Mesodermal cell (in vitro differentiated cells): ENCODE measurements at regions not wholly inside any gene's neighbourhood (a gene's known extent, or its start where the extent isn't known, plus 50 kb on each side); places are given as distances from the start of the nearest gene placed in this dataset.
"Not testable (repeated sequence)": the region's sequence is repeated elsewhere in the genome, so short reads cannot be mapped to it uniquely, and the experiment has no call there.

Experiments
- H3K27ac ChIP-seq: 2 replicates; pipeline ENCODE4 v1.7.0; 2013; ENCODE audit warnings: mild to moderate bottlenecking, low read depth, low read length, moderate library complexity; ENCODE audit not compliant: severe bottlenecking
- H3K36me3 ChIP-seq: 2 replicates; pipeline ENCODE4 v1.7.1; 2013; ENCODE audit warnings: mild to moderate bottlenecking, low read length, moderate library complexity; ENCODE audit not compliant: control insufficient read depth, insufficient read depth
- H3K4me1 ChIP-seq: one replicate; pipeline ENCODE4 v1.7.1; 2013; ENCODE audit warnings: mild to moderate bottlenecking, low read length; ENCODE audit not compliant: insufficient read depth, control insufficient read depth, poor library complexity, severe bottlenecking
- H3K4me3 ChIP-seq: 2 replicates; pipeline ENCODE4 v1.7.0; 2013; ENCODE audit warnings: low read length, control low read depth, mild to moderate bottlenecking; ENCODE audit not compliant: insufficient read depth, poor library complexity, severe bottlenecking; ENCODE audit errors: extremely low read depth
- H3K9me3 ChIP-seq: 2 replicates; pipeline ENCODE4 v1.7.1; 2013; ENCODE audit warnings: mild to moderate bottlenecking, low read length, moderate library complexity; ENCODE audit not compliant: control insufficient read depth
- WGBS, 2 experiments: methylation state at CpG; one replicate each; pipeline ENCODE4 v1.1.5; 2013; ENCODE audit warnings: missing lambda C conversion rate in 2 of 2; ENCODE audit not compliant: insufficient coverage in 2 of 2; 5-methylcytosine and 5-hydroxymethylcytosine counted together

DNA sequence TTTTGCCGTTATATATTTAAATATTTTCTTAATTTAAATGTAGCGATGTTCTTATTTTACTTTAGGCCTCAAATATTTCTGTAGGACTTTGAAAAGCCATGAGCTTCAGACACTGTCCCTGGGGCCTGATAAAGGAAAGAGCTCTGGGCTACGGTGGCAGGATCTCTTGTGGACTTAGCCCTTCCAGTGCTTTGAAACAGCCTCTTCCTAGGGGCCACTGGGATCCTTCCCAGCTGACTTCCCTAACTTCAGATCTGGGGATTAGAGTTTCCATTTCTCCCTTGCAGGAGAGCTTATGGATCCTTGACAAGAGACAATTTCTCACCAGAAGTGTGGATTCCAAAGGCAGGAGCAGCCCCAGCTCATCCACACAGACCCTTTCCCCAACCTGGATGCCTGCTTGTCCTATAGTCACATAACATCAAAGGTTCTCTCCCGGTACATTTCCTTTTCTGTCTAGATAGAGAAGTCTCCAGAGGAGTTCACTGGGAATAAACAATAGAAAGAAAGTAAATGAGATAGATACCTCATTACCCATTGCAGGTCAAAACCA lies 221.4 kb downstream of the TTC6 start:
- no peaks in the 10 kb centered on the region for H3K9me3 ChIP-seq
- H3K4me1 ChIP-seq = peaks cover 12% of the 10 kb centered on the region
- no peak overlapping the region for H3K27ac ChIP-seq
- no peak overlapping the region for H3K4me3 ChIP-seq
- 70 to 100% methylated on average over 1 of the region's 4 CpGs for WGBS, 2 experiments
- H3K36me3 ChIP-seq = no peaks in the 10 kb centered on the region

DNA sequence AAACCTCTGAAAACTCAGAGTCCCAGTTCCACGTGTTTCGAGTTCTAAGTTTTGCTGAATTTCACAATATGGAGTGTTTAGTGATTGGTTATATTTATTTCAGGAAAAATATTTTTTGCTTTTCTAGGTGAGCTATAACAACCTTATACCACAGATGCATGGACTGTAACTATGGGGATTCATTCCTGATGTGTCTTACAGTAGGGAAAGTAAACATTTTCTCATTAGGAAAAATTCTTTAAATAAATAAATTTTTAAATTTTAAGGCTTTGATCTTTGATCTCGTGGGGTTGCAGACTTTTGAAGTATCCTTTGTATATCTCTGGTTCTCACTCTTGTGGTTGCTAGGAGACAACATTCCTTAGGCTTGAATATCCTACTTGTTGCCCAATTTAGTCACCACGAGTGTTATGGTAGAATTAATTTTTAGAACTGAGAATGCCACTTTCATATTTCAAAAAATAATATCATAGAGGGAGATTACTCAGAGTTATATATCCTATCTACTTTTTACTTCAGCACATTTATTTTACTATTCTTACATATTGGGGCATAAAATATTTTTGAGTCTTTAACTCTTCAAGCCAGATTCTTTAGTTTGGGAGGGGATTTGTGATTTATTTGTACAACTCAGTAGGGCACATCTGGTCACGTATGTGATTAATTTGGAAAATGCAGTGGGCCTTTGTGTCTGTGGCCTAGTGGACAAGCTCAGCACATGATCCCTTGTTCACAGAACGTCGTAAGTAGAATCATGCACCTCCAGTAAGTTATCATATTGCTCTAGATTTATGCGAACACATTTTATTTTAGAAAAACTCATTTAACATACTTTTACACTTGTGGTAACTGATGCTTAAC lies 224.0 kb downstream of the TTC6 start:
- WGBS, 2 experiments = 93 to 96% methylated on average over 3 to 4 of the region's 8 CpGs
- H3K27ac ChIP-seq = no peak overlapping the region

DNA sequence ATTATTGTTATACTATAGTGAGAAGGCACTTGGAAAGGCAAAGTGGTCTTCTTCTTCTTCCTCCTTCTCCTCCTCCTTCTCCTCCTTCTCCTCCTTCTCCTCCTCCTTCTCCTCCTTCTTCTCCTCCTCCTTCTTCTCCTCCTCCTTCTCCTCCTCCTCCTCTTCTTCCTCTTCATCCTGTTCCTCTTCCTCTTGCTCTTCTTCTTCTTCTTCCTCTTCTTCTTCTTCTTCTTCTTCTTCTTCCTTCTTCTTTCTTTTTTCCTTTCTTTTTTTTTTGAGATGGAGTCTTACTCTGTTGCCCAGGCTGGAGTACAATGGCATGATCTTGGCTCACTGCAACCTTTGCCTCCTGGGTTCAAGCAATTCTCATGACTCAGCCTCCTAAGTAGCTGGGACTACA lies 225.4 kb downstream of the TTC6 start:
- H3K4me3 ChIP-seq, H3K27ac ChIP-seq, H3K9me3 ChIP-seq, H3K36me3 ChIP-seq: not testable (repeated sequence)
- H3K4me1 ChIP-seq = peaks cover 12% of the 10 kb centered on the region

More for the DNA sequence above, 224.0 kb downstream of the TTC6 start:
- no peaks in the 10 kb centered on the region for H3K36me3 ChIP-seq
- no peak overlapping the region for H3K4me3 ChIP-seq
- peaks cover 12% of the 10 kb centered on the region for H3K4me1 ChIP-seq
- H3K9me3 ChIP-seq = no peaks in the 10 kb centered on the region

DNA sequence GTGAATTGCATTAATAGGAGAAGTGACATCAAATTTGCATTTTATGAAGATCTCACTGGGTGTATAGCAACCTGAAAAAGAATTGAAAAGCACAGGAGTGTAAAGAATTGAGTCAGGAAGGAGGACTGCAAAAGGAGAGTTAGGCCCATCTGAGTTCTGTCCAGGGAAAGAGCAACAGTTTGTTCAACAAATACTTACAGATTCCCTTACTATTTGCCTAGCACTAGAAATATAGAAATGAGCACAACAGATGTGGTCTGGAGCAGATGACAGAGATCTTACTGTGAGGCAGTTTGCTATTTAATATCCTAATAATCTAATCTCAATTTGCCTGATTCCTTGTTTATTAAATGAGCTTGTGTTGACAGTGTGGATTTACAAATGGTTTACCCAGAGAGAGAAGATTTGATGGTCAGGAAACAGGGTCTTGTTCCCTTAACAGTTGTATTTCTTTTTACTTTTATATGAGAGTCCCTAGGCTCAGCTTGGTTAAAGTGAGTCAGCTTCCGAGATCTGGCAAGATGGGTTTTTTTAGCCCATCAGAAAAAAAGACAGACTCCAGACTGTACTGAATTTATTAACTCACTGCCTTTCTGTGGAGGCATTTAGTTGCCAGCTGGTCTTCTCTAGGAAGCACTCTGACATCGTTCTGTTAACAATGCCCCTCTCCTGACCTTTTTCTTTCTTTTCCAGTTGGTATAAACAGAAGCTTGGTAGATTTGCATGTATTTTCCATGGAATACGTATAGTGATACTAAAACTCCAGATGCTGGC lies 229.7 kb downstream of the TTC6 start:
- Histone ChIP-seq H3K9me3 (no peaks in the 10 kb centered on the region), H3K36me3 (no peaks in the 10 kb centered on the region), H3K27ac (peak overlapping the region; percentile 63), H3K4me1 (no peaks in the 10 kb centered on the region), H3K4me3 (no peak overlapping the region)
- WGBS, 2 experiments = 86% methylated on average over 1 of the region's 3 CpGs; no CpG with 5 or more reads in 1 of the 2 experiments

DNA sequence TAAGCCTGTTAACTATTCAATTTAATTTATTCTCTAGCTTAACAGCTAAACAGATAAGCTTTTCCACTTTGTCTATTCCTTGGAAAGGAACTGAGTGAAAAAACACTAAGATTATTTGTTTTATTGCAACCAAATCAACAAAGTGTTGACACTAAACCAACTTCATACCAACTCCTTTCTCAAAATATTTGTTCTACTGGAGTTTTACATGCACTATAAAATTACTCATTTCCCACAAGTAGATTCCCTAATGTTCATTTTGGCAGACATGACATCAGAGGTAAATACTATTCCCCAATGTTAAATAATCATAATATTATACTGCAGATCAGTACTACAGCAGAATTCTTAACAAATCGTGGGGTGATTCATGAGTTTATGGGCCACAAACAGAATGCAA lies 231.4 kb downstream of the TTC6 start:
- WGBS, 2 experiments = 80% methylated on average over 1 of the region's 1 CpG; no CpG with 5 or more reads in 1 of the 2 experiments
- no peaks in the 10 kb centered on the region for H3K4me1 ChIP-seq
- no peak overlapping the region for H3K27ac ChIP-seq
- no peaks in the 10 kb centered on the region for H3K36me3 ChIP-seq
- H3K9me3 ChIP-seq = no peaks in the 10 kb centered on the region
- no peak overlapping the region for H3K4me3 ChIP-seq

DNA sequence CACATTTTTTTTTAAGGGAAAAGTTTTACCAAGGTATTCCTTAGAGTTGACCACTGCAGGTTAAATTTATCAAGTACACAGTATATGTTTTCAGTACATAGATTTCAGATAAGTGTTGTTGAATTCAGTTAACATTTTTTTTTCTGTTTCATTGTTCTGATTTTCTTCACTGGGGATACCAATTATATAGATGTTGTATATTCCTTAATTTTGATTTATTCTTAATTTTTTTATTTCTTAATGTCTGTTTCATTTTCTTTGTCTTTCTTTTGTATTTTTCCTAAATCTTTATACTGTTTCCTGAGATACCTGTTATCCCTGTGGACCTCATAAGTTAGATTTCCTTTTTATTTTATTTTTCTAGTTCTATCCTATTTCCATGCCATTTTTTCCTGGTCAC lies 234.8 kb downstream of the TTC6 start:
- Histone ChIP-seq H3K27ac (no peak overlapping the region), H3K4me1 (no peaks in the 10 kb centered on the region), H3K9me3 (peaks cover 5% of the 10 kb centered on the region), H3K36me3 (no peaks in the 10 kb centered on the region), H3K4me3 (no peak overlapping the region)

DNA sequence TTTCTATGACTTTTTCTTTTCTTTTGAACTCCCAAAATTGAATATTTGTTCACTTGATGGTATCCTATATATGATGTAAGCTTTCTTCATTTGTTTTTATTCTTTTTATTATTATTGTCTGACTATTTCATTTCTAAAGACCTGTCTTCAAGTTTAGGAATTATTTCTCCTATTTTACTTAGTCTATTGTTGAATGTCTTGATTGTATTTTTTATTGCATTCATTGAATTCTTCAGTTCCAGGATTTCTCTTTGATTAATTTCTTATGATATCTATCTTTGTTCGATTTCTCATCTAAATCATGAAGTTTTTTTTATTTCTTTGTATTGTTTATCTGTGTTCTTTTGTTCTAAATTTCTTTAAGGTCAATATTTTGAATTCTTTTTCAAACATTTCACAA lies 238.8 kb downstream of the TTC6 start:
- Histone ChIP-seq H3K4me3 (no peak overlapping the region), H3K36me3 (no peaks in the 10 kb centered on the region), H3K9me3 (peaks cover 5% of the 10 kb centered on the region), H3K27ac (no peak overlapping the region), H3K4me1 (no peaks in the 10 kb centered on the region)
- no CpG with 5 or more reads among the region's 1 CpG for WGBS, 2 experiments

DNA sequence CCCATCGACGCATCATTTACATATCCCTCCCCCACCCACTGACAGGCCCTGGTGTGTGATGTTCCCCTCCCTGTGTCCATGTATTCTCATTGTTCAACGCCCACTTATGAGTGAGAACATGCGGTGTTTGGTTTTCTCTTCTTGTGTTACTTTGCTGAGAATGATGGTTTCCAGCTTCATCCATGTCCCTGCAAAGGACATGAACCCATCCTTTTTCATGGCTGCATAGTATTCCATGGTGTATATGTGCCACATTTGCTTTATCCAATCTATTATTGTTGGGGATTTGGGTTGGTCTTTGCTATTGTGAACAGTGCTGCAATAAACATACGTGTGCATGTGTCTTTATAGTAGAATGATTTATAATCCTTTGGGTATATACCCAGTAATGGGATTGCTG lies 243.3 kb downstream of the TTC6 start:
- not testable (repeated sequence) for H3K4me1 ChIP-seq, H3K27ac ChIP-seq, H3K9me3 ChIP-seq, H3K4me3 ChIP-seq, H3K36me3 ChIP-seq
- no CpG with 5 or more reads among the region's 5 CpGs for WGBS, 2 experiments

DNA sequence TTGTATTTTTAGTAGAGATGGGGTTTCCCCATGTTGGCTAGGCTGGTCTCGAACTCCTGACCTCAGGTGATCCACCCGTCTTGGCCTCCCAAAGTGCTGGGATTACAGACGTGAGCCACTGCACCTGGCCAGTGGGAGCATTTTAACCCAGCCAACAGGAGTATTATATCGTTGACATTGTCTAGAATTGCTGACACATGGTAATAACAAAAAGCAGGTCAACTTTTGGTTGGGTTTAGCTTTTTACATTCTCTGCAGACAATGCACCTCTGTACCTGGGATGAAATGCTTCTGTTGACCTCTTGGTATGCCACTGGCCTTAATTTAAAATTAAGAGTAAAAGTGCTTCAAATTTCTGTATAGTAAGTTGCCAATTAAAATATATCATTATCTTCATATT lies 245.6 kb downstream of the TTC6 start:
- H3K9me3 ChIP-seq, H3K27ac ChIP-seq, H3K4me1 ChIP-seq, H3K36me3 ChIP-seq, H3K4me3 ChIP-seq: not testable (repeated sequence)
- 72 to 85% methylated on average over 2 to 3 of the region's 4 CpGs for WGBS, 2 experiments

DNA sequence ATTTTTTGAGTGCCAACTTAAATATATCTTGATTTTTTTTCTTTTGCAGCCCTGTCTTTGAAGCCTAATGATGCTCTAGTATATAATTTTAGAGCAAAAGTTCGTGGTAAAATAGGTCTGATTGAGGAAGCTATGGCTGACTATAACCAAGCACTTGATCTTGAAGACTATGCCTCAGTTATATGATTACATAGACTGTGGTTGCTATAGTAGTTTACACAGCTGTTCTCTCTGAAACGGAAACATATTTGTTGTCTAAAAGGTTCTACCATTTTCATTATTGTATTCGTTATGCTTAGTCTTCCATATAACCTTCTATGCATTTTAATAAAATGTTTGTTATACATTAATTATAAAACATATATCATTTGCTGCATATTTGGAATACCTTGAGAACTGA lies 246.7 kb downstream of the TTC6 start:
- Histone ChIP-seq H3K27ac (no peak overlapping the region), H3K4me3 (no peak overlapping the region), H3K36me3 (no peaks in the 10 kb centered on the region), H3K9me3 (no peaks in the 10 kb centered on the region), H3K4me1 (no peaks in the 10 kb centered on the region)
- no CpG with 5 or more reads among the region's 3 CpGs for WGBS, 2 experiments
